H9 (cell line): ENCODE measurements at regions not wholly inside any gene's neighbourhood (a gene's known extent, or its start where the extent isn't known, plus 50 kb on each side); places are given as distances from the start of the nearest gene placed in this dataset.

Experiments
- DNase-seq: peaks from one replicate; pipeline ENCODE4 v3.0.0-alpha.2; 2017
- H2AFZ ChIP-seq: one replicate; pipeline ENCODE4 v1.6.1; 2013; ENCODE audit warnings: mild to moderate bottlenecking, low read length, control low read depth, moderate library complexity
- H2AK5ac ChIP-seq: 2 replicates; pipeline ENCODE4 v1.6.1; 2013; ENCODE audit warnings: low read length, control low read depth, mixed read lengths; ENCODE audit not compliant: insufficient read length
- H2BK120ac ChIP-seq: one replicate; pipeline ENCODE4 v1.6.1; 2013; ENCODE audit warnings: low read depth, mild to moderate bottlenecking, low read length, control low read depth, inconsistent platforms; ENCODE audit not compliant: poor library complexity, severe bottlenecking
- H2BK12ac ChIP-seq: 2 replicates; pipeline ENCODE4 v1.6.1; 2013; ENCODE audit warnings: low read length, control low read depth, mixed read lengths, low read depth; ENCODE audit not compliant: insufficient read length
- H2BK15ac ChIP-seq: 2 replicates; pipeline ENCODE4 v1.6.1; 2013; ENCODE audit warnings: low read depth, low read length, control low read depth
- H2BK20ac ChIP-seq: one replicate; pipeline ENCODE4 v1.6.1; 2013; ENCODE audit warnings: low read depth, mild to moderate bottlenecking, low read length, control low read depth, inconsistent platforms; ENCODE audit not compliant: poor library complexity, severe bottlenecking
- H2BK5ac ChIP-seq: 2 replicates; pipeline ENCODE4 v1.6.1; 2013; ENCODE audit warnings: low read length, control low read depth, mixed read lengths; ENCODE audit not compliant: insufficient read length
- H3K14ac ChIP-seq: 2 replicates; pipeline ENCODE4 v1.6.1; 2013; ENCODE audit warnings: low read length, control low read depth; ENCODE audit not compliant: insufficient read depth
- H3K18ac ChIP-seq: 2 replicates; pipeline ENCODE4 v1.6.1; 2013; ENCODE audit warnings: low read depth, mild to moderate bottlenecking, mixed read lengths, low read length, control low read depth; ENCODE audit not compliant: insufficient read length
- H3K23ac ChIP-seq: 2 replicates; pipeline ENCODE4 v1.6.1; 2013; ENCODE audit warnings: low read length, control low read depth, mixed read lengths, low read depth; ENCODE audit not compliant: insufficient read length
- H3K23me2 ChIP-seq: 2 replicates; pipeline ENCODE4 v1.6.1; 2013; ENCODE audit warnings: low read depth, mild to moderate bottlenecking, mixed read lengths, low read length, control low read depth; ENCODE audit not compliant: insufficient read length, poor library complexity, severe bottlenecking
- H3K27ac ChIP-seq: 2 replicates; pipeline ENCODE4 v1.5.1; 2013; ENCODE audit warnings: low read length, control low read depth, mixed read lengths, low read depth; ENCODE audit not compliant: insufficient read length
- H3K27me3 ChIP-seq: 2 replicates; pipeline ENCODE4 v1.6.1; 2013; ENCODE audit warnings: low read length, control low read depth, inconsistent platforms; ENCODE audit not compliant: insufficient read depth
- H3K4ac ChIP-seq: 2 replicates; pipeline ENCODE4 v1.6.1; 2013; ENCODE audit warnings: low read depth, mild to moderate bottlenecking, control low read depth, inconsistent platforms, low read length, moderate library complexity
- H3K4me1 ChIP-seq: 2 replicates; pipeline ENCODE4 v1.6.1; 2013; ENCODE audit warnings: low read length, control low read depth, inconsistent platforms; ENCODE audit not compliant: insufficient read depth
- H3K4me2 ChIP-seq: 2 replicates; pipeline ENCODE4 v1.6.1; 2013; ENCODE audit warnings: low read length, control low read depth, mixed read lengths; ENCODE audit not compliant: insufficient read length, insufficient read depth
- H3K56ac ChIP-seq: 2 replicates; pipeline ENCODE4 v1.6.1; 2013; ENCODE audit warnings: low read depth, mild to moderate bottlenecking, mixed read lengths, low read length, control low read depth; ENCODE audit not compliant: insufficient read length
- H3K79me1 ChIP-seq: 2 replicates; pipeline ENCODE4 v1.6.1; 2013; ENCODE audit warnings: low read depth, mild to moderate bottlenecking, moderate library complexity, low read length, control low read depth, inconsistent platforms; ENCODE audit not compliant: insufficient read depth, poor library complexity, severe bottlenecking
- H3K79me2 ChIP-seq: 2 replicates; pipeline ENCODE4 v1.6.1; 2013; ENCODE audit warnings: low read length, control low read depth, inconsistent platforms; ENCODE audit not compliant: insufficient read depth
- H3K9ac ChIP-seq: 2 replicates; pipeline ENCODE4 v1.6.1; 2013; ENCODE audit warnings: low read length, control low read depth, mixed read lengths; ENCODE audit not compliant: insufficient read length; ENCODE audit errors: extremely low read depth
- H3K9me3 ChIP-seq: one replicate; pipeline ENCODE4 v1.6.1; 2013; ENCODE audit warnings: low read depth, low read length, inconsistent platforms; ENCODE audit not compliant: control insufficient read depth
- H3T11ph ChIP-seq: one replicate; pipeline ENCODE4 v1.6.1; 2013; ENCODE audit warnings: mild to moderate bottlenecking, low read length, control low read depth, inconsistent platforms
- H4K20me1 ChIP-seq: one replicate; pipeline ENCODE4 v1.6.1; 2013; ENCODE audit not compliant: control insufficient read depth, insufficient read length, insufficient read depth
- H4K5ac ChIP-seq: 2 replicates; pipeline ENCODE4 v1.6.1; 2013; ENCODE audit warnings: low read depth, mild to moderate bottlenecking, mixed read lengths, low read length, control low read depth; ENCODE audit not compliant: insufficient read length
- H4K8ac ChIP-seq: replicated peaks from 2 replicates; pipeline ENCODE4 v1.6.1; 2013; ENCODE audit warnings: low read length, control low read depth, mixed read lengths, low read depth; ENCODE audit not compliant: insufficient read length
- H4K91ac ChIP-seq: 2 replicates; pipeline ENCODE4 v1.6.1; 2013; ENCODE audit warnings: low read depth, mild to moderate bottlenecking, moderate library complexity, mixed read lengths, low read length, control low read depth; ENCODE audit not compliant: insufficient read length
- H3K27ac Mint-ChIP-seq, 3 experiments: 2 replicates in 2 of 3; 3 replicates in 1 of 3; pipeline ENCODE4 v1.8.0; 2020 to 2021; ENCODE audit warnings: mixed read lengths in 3 of 3, mild to moderate bottlenecking in 1 of 3, moderate library complexity in 1 of 3
- H3K27me3 Mint-ChIP-seq: 2 replicates; pipeline ENCODE4 v1.8.0; 2021; ENCODE audit warnings: low read depth, mild to moderate bottlenecking, moderate library complexity, mixed read lengths
- H3K36me3 Mint-ChIP-seq, 3 experiments: 2 replicates in 2 of 3; 3 replicates in 1 of 3; pipeline ENCODE4 v1.8.0; 2020 to 2021; ENCODE audit warnings: low read depth in 3 of 3, mixed read lengths in 3 of 3; ENCODE audit not compliant: insufficient read depth in 1 of 3
- H3K4me1 Mint-ChIP-seq, 2 experiments: 2 replicates each; pipeline ENCODE4 v1.8.0; 2020; ENCODE audit warnings: mixed read lengths in 2 of 2
- H3K4me3 Mint-ChIP-seq, 2 experiments: 2 replicates in 1 of 2; 3 replicates in 1 of 2; pipeline ENCODE4 v1.8.0; 2020 to 2021; ENCODE audit warnings: mild to moderate bottlenecking in 2 of 2, mixed read lengths in 2 of 2, moderate library complexity in 1 of 2
- H3K9me3 Mint-ChIP-seq, 2 experiments: 2 replicates in 1 of 2; 3 replicates in 1 of 2; pipeline ENCODE4 v1.8.0; 2020; ENCODE audit warnings: mild to moderate bottlenecking in 2 of 2, mixed read lengths in 2 of 2, moderate library complexity in 1 of 2
- WGBS: extraction: QIAGEN DNeasy Blood & Tissue Kit; methylation state at CpG from one replicate; pipeline ENCODE4 v1.1.7; 2013; ENCODE audit warnings: missing lambda C conversion rate, low lambda C conversion rate, mixed read lengths; ENCODE audit not compliant: insufficient read length; ENCODE audit errors: extremely low coverage; 5-methylcytosine and 5-hydroxymethylcytosine counted together
- TF ChIP-seq, protein P1 (sequence below): fragments of 200-600 bp; sonication (generic); conservative IDR thresholded peaks from 3 replicates; pipeline ENCODE4 v1.8.0; 2021; ENCODE audit warnings: antibody characterized with exemption, mild to moderate bottlenecking

DNA sequence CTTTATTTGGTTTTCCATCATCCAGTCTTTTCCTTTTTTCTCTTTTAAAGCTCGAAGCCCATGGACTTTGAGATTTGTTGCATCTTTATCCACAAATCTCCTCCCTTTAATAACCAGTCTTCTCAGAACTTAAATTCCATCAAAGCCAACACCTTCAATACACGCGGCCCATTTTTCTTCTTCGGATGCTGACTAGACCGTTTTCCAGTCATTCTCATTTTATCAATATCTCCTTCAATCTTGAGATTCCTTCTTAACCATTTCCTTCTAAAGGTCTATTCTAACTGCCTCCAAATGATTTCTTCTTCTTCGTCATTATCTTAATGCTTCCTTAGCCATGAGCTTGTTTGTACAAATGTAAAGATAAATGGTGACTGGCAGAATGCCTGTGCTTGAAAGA is 173.5 kb downstream of the BAMBI start:
- H2BK20ac ChIP-seq: no peak overlapping the region
- no peaks in the 10 kb centered on the region for H3K79me2 ChIP-seq
- TF ChIP-seq, protein P1, sequence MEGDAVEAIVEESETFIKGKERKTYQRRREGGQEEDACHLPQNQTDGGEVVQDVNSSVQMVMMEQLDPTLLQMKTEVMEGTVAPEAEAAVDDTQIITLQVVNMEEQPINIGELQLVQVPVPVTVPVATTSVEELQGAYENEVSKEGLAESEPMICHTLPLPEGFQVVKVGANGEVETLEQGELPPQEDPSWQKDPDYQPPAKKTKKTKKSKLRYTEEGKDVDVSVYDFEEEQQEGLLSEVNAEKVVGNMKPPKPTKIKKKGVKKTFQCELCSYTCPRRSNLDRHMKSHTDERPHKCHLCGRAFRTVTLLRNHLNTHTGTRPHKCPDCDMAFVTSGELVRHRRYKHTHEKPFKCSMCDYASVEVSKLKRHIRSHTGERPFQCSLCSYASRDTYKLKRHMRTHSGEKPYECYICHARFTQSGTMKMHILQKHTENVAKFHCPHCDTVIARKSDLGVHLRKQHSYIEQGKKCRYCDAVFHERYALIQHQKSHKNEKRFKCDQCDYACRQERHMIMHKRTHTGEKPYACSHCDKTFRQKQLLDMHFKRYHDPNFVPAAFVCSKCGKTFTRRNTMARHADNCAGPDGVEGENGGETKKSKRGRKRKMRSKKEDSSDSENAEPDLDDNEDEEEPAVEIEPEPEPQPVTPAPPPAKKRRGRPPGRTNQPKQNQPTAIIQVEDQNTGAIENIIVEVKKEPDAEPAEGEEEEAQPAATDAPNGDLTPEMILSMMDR: no peak
- H3K9ac ChIP-seq: no peak overlapping the region
- H3K14ac ChIP-seq: no peak overlapping the region
- H3K27me3 ChIP-seq: no peaks in the 10 kb centered on the region
- no peak overlapping the region for H3K18ac ChIP-seq
- no peak overlapping the region for H4K91ac ChIP-seq
- Mint-ChIP-seq H3K27me3 (peaks cover 6% of the 10 kb centered on the region), H3K4me3 (no peak overlapping the region), H3K27ac (no peak overlapping the region), H3K36me3 (no peaks in the 10 kb centered on the region; a peak in 1 of 7 replicates), H3K4me1 (no peaks in the 10 kb centered on the region), H3K9me3 (peaks cover 0 to 2% of the 10 kb centered on the region in 2 experiments; a peak in 2 of 5 replicates)
- H3K9me3 ChIP-seq: no peaks in the 10 kb centered on the region
- no peak overlapping the region for H3K56ac ChIP-seq
- H2BK15ac ChIP-seq: no peak overlapping the region
- no peak overlapping the region for H3K4me2 ChIP-seq
- no peak overlapping the region for H2BK12ac ChIP-seq
- H2BK5ac ChIP-seq: no peak overlapping the region
- H3K23ac ChIP-seq: no peak overlapping the region
- no peaks in the 10 kb centered on the region for H4K20me1 ChIP-seq
- H3K27ac ChIP-seq: no peak overlapping the region
- no peaks in the 10 kb centered on the region for H3K79me1 ChIP-seq
- no peaks in the 10 kb centered on the region for H3K4me1 ChIP-seq
- WGBS: no CpG with 5 or more reads among the region's 6 CpGs
- no peak overlapping the region for H4K5ac ChIP-seq
- no peak overlapping the region for H2BK120ac ChIP-seq
- H2AK5ac ChIP-seq: no peak overlapping the region
- DNase-seq: no peak
- no peak overlapping the region for H3K4ac ChIP-seq
- H2AFZ ChIP-seq: no peak overlapping the region
- H3K23me2 ChIP-seq: no peaks in the 10 kb centered on the region
- no peak overlapping the region for H4K8ac ChIP-seq
- H3T11ph ChIP-seq: no peak overlapping the region
